ENCODE measurements at regions not wholly inside any gene's neighbourhood (a gene's known extent, or its start where the extent isn't known, plus 50 kb on each side); places are given as distances from the start of the nearest gene placed in this dataset.

DNA sequence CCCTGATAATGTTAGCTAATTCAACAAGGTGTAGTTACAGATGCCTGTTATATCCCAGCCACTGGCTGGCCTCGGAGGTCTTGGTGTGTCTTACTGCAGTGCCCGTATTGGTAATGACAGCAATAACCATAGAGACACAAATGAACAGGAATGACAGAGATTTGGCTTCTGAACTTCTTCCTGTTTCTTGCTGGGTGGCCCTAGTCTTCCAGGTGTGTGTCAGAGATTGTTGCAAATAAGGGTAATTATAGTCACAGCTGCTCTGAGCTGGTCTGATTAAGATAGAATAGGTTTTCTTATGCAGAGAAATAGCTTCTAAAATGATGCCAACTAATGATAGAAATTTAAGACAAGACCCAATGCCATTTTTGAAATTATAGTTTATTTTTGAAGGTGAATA lies 64.1 kb upstream of the MAD2L1 start:
- peaks cover 3% of the 10 kb centered on the region for H3K27me3 Mint-ChIP-seq
- no peak overlapping the region for H3K27ac Mint-ChIP-seq
- Histone ChIP-seq H3K36me3 (ENCODE audit: insufficient read depth, low read length) (no peaks in the 10 kb centered on the region), H3K27ac (ENCODE audit: low read depth in 1 of 2, low read length in 2 of 2) (no peak overlapping the region), H3K4me3 (ENCODE audit: low read length) (no peak overlapping the region), H3K4me1 (ENCODE audit: insufficient read depth, low read length) (no peaks in the 10 kb centered on the region), H3K27me3 (ENCODE audit: control insufficient read depth in 1 of 2, insufficient read depth in 2 of 2, low read length in 2 of 2) (no peaks in the 10 kb centered on the region), H3K9me3 (ENCODE audit: control insufficient read depth in 1 of 2, insufficient read depth in 1 of 2, low read length in 2 of 2) (no peaks in the 10 kb centered on the region)
- intact Hi-C loops (cut with DNase I, micrococcal nuclease): no loop called here
- no peaks in the 10 kb centered on the region for H3K9me3 Mint-ChIP-seq
- DNase-seq (no peak), ATAC-seq (ENCODE audit: poor library complexity) (no peak)
- CTCF ChIA-PET: no interaction called here
- TF ChIP-seq, protein P1, sequence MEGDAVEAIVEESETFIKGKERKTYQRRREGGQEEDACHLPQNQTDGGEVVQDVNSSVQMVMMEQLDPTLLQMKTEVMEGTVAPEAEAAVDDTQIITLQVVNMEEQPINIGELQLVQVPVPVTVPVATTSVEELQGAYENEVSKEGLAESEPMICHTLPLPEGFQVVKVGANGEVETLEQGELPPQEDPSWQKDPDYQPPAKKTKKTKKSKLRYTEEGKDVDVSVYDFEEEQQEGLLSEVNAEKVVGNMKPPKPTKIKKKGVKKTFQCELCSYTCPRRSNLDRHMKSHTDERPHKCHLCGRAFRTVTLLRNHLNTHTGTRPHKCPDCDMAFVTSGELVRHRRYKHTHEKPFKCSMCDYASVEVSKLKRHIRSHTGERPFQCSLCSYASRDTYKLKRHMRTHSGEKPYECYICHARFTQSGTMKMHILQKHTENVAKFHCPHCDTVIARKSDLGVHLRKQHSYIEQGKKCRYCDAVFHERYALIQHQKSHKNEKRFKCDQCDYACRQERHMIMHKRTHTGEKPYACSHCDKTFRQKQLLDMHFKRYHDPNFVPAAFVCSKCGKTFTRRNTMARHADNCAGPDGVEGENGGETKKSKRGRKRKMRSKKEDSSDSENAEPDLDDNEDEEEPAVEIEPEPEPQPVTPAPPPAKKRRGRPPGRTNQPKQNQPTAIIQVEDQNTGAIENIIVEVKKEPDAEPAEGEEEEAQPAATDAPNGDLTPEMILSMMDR (IDR thresholded peaks at IDR 0.05): no peak
- H3K4me3 Mint-ChIP-seq: no peak overlapping the region
- H3K4me1 Mint-ChIP-seq (ENCODE audit: low read depth): no peaks in the 10 kb centered on the region
- H3K36me3 Mint-ChIP-seq (ENCODE audit: low read depth): no peaks in the 10 kb centered on the region
- POLR2A ChIA-PET: no interaction called here
